Kidney (tissue), 13 donors: ENCODE measurements at regions not wholly inside any gene's neighbourhood (a gene's known extent, or its start where the extent isn't known, plus 50 kb on each side); places are given as distances from the start of the nearest gene placed in this dataset.

Experiments used
- DNase-seq, 5 donors: peaks; one replicate each; pipeline ENCODE4 v3.0.0-alpha.2; 2013 to 2020
- FAIRE-seq: peaks from 2 replicates; lab custom pipeline; 2012; peaks lifted over from hg19 to GRCh38; lab: Jason Lieb, UNC
- H3K27ac ChIP-seq, 2 donors: one replicate each; pipeline ENCODE4 v1.7.0; 2013; ENCODE audit warnings: low read depth in 2 of 2, low read length in 2 of 2, inconsistent platforms in 1 of 2
- H3K27me3 ChIP-seq: one replicate; pipeline ENCODE4 v1.7.1; 2013; ENCODE audit warnings: low read length, inconsistent platforms; ENCODE audit not compliant: control insufficient read depth, insufficient read depth
- H3K36me3 ChIP-seq, 3 donors: one replicate each; pipeline versions ENCODE4 v1.7.0 to v1.7.1; 2013; ENCODE audit warnings: low read length in 3 of 3, control low read depth in 1 of 3, inconsistent platforms in 1 of 3; ENCODE audit not compliant: insufficient read depth in 3 of 3, control insufficient read depth in 2 of 3
- H3K4me1 ChIP-seq, 3 donors: one replicate each; pipeline versions ENCODE4 v1.7.0 to v1.7.1; 2013; ENCODE audit warnings: low read length in 3 of 3, inconsistent platforms in 1 of 3, low read depth in 1 of 3; ENCODE audit not compliant: control insufficient read depth in 2 of 3, insufficient read depth in 2 of 3
- H3K4me3 ChIP-seq, 3 donors: one replicate each; pipeline versions ENCODE4 v1.7.0 to v1.8.1; 2013; ENCODE audit warnings: low read length in 3 of 3, control low read depth in 1 of 3, inconsistent platforms in 1 of 3
- H3K9ac ChIP-seq, 3 donors: one replicate each; pipeline versions ENCODE4 v1.7.0 to v1.7.1; 2013; ENCODE audit warnings: low read length in 3 of 3, control low read depth in 1 of 3, inconsistent platforms in 1 of 3
- H3K9me3 ChIP-seq, 3 donors: one replicate each; pipeline versions ENCODE4 v1.7.0 to v1.7.1; 2013; ENCODE audit warnings: low read length in 3 of 3, control low read depth in 1 of 3, inconsistent platforms in 1 of 3; ENCODE audit not compliant: control insufficient read depth in 2 of 3, insufficient read depth in 1 of 3
- CTCF ChIP-seq: IDR thresholded peaks from 3 replicates; pipeline ENCODE4 v1.5.1; 2012; ENCODE audit warnings: mild to moderate bottlenecking, moderate library complexity, borderline replicate concordance; ENCODE audit not compliant: insufficient read depth; ENCODE audit errors: extremely low read depth
- intact Hi-C: fragments of 100-400 bp; cut with DNase I; formaldehyde crosslinking; loops from one replicate; pipeline ENCODE4 v1.11.1; 2022
- donor health status: control.
- donor health status: control.
- donor health status: control.
- donor health status: control.
- donor health status: control.
- donor health status: DM: yes; HTN: yes; CAD: no.
- donor health status: Normal renal cell carcinoma (clear cell type).

GRCh38 chr3:25900161-25900560 is 110.3 kb downstream of the OXSM start:
- no peak overlapping the region for H3K4me3 ChIP-seq
- no peak overlapping the region for H3K9ac ChIP-seq
- no peak overlapping the region for H3K27ac ChIP-seq
- H3K27me3 ChIP-seq = no peaks in the 10 kb centered on the region
- TF ChIP-seq CTCF = no peak
- H3K9me3 ChIP-seq = no peaks in the 10 kb centered on the region
- H3K4me1 ChIP-seq = peaks cover 0 to 3% (median 0%) of the 10 kb centered on the region in 3 donors
- intact Hi-C loops = no loop called here
- FAIRE-seq (no peak), DNase-seq (no peak)
- no peaks in the 10 kb centered on the region for H3K36me3 ChIP-seq

GRCh38 chr3:25901796-25902195 is 111.9 kb downstream of the OXSM start:
- H3K9ac ChIP-seq = no peak overlapping the region
- H3K4me3 ChIP-seq = no peak overlapping the region
- DNase-seq (no peak), FAIRE-seq (no peak)
- H3K36me3 ChIP-seq = no peaks in the 10 kb centered on the region
- intact Hi-C loops = no loop called here
- no peak overlapping the region for H3K27ac ChIP-seq
- H3K4me1 ChIP-seq = peaks cover 0 to 3% (median 0%) of the 10 kb centered on the region in 3 donors
- H3K9me3 ChIP-seq = no peaks in the 10 kb centered on the region
- TF ChIP-seq CTCF = no peak
- H3K27me3 ChIP-seq = no peaks in the 10 kb centered on the region

GRCh38 chr3:25902586-25902985 is 112.7 kb downstream of the OXSM start:
- no peak overlapping the region for H3K27ac ChIP-seq
- FAIRE-seq (no peak), DNase-seq (no peak)
- H3K27me3 ChIP-seq = no peaks in the 10 kb centered on the region
- no peaks in the 10 kb centered on the region for H3K36me3 ChIP-seq
- no peaks in the 10 kb centered on the region for H3K9me3 ChIP-seq
- no peak overlapping the region for H3K9ac ChIP-seq
- peaks cover 0 to 3% (median 0%) of the 10 kb centered on the region in 3 donors for H3K4me1 ChIP-seq
- intact Hi-C loops = no loop called here
- H3K4me3 ChIP-seq = no peak overlapping the region
- no peak for TF ChIP-seq CTCF

- H3K27me3 ChIP-seq = no peaks in the 10 kb centered on the region
- H3K9ac ChIP-seq = no peak overlapping the region
- H3K4me3 ChIP-seq = no peak overlapping the region
- H3K36me3 ChIP-seq = no peaks in the 10 kb centered on the region
- H3K9me3 ChIP-seq = no peaks in the 10 kb centered on the region
- DNase-seq (no peak), FAIRE-seq (no peak)
- H3K27ac ChIP-seq = no peak overlapping the region
- no peak for TF ChIP-seq CTCF
- intact Hi-C loops = no loop called here
- H3K4me1 ChIP-seq = peaks cover 0 to 3% (median 0%) of the 10 kb centered on the region in 3 donors
These were observed 113.7 kb downstream of the OXSM start for GRCh38 chr3:25903371-25904129.
